ENCODE measurements at regions not wholly inside any gene's neighbourhood (a gene's known extent, or its start where the extent isn't known, plus 50 kb on each side); places are given as distances from the start of the nearest gene placed in this dataset.

- H3K4me1 ChIP-seq (ENCODE audit: control insufficient read depth, extremely low read depth, insufficient read depth, low read length) = no peaks in the 10 kb centered on the region
- DNase-seq (ENCODE audit: low read depth, low spot score) (no peak), FAIRE-seq (no peak)
- H3K9me3 ChIP-seq (ENCODE audit: control insufficient read depth, low read depth, low read length) = no peaks in the 10 kb centered on the region
- no peak for TF ChIP-seq CTCF (optimal IDR thresholded peaks at IDR 0.05 in 1 of 3, IDR thresholded peaks at IDR 0.05 in 1 of 3, conservative IDR thresholded peaks at IDR 0.05 in 1 of 3; ENCODE audit: extremely low read depth in 1 of 3, insufficient read depth in 2 of 3, low read length in 3 of 3)
- no peak overlapping the region for H3K27ac ChIP-seq (ENCODE audit: control insufficient read depth, insufficient read depth, low read length)
- no peak overlapping the region for H3K4me3 ChIP-seq (ENCODE audit: control insufficient read depth in 2 of 3, extremely low read depth in 1 of 3, insufficient read depth in 2 of 3, low read depth in 1 of 3, low read length in 3 of 3)
- no peaks in the 10 kb centered on the region for H3K9me1 ChIP-seq (ENCODE audit: control insufficient read depth, extremely low read depth, insufficient read depth, low read length)
- H2AFZ ChIP-seq (ENCODE audit: control insufficient read depth, low read length) = no peak overlapping the region
- no peak overlapping the region for H3K9ac ChIP-seq (ENCODE audit: control insufficient read depth, extremely low read depth, insufficient read depth, low read length)
- H3K79me2 ChIP-seq (ENCODE audit: control insufficient read depth, insufficient read depth, low read length) = no peaks in the 10 kb centered on the region
- H4K20me1 ChIP-seq (ENCODE audit: control insufficient read depth, extremely low read depth, insufficient read depth, low read length) = peaks cover 4% of the 10 kb centered on the region
- no peaks in the 10 kb centered on the region for H3K36me3 ChIP-seq (ENCODE audit: control insufficient read depth in 2 of 2, extremely low read depth in 1 of 2, insufficient read depth in 2 of 2, low read length in 2 of 2)
- dilution Hi-C loops (cut with MboI; ENCODE audit: extremely low pct_ligation_motif_present, low sequenced_read_pairs) = no loop called here
- H3K27me3 ChIP-seq (ENCODE audit: control insufficient read depth, extremely low read depth, insufficient read depth, low read length) = peaks cover 39% of the 10 kb centered on the region
- no peak overlapping the region for H3K4me2 ChIP-seq (ENCODE audit: control insufficient read depth, extremely low read depth, insufficient read depth, low read depth, low read length)
Observed at GRCh38 chr9:126149661-126150060, 177.0 kb upstream of the MVB12B start.

- Histone ChIP-seq H3K36me3 (ENCODE audit: control insufficient read depth in 2 of 2, extremely low read depth in 1 of 2, insufficient read depth in 2 of 2, low read length in 2 of 2) (no peaks in the 10 kb centered on the region), H3K79me2 (ENCODE audit: control insufficient read depth, insufficient read depth, low read length) (no peaks in the 10 kb centered on the region), H3K4me2 (ENCODE audit: control insufficient read depth, extremely low read depth, insufficient read depth, low read depth, low read length) (no peak overlapping the region), H2AFZ (ENCODE audit: control insufficient read depth, low read length) (no peak overlapping the region), H3K27ac (ENCODE audit: control insufficient read depth, insufficient read depth, low read length) (no peak overlapping the region), H3K4me1 (ENCODE audit: control insufficient read depth, extremely low read depth, insufficient read depth, low read length) (no peaks in the 10 kb centered on the region), H3K4me3 (ENCODE audit: control insufficient read depth in 2 of 3, extremely low read depth in 1 of 3, insufficient read depth in 2 of 3, low read depth in 1 of 3, low read length in 3 of 3) (no peak overlapping the region), H4K20me1 (ENCODE audit: control insufficient read depth, extremely low read depth, insufficient read depth, low read length) (peaks cover 4% of the 10 kb centered on the region), H3K27me3 (ENCODE audit: control insufficient read depth, extremely low read depth, insufficient read depth, low read length) (peaks cover 34% of the 10 kb centered on the region), H3K9ac (ENCODE audit: control insufficient read depth, extremely low read depth, insufficient read depth, low read length) (no peak overlapping the region), H3K9me1 (ENCODE audit: control insufficient read depth, extremely low read depth, insufficient read depth, low read length) (no peaks in the 10 kb centered on the region), H3K9me3 (ENCODE audit: control insufficient read depth, low read depth, low read length) (no peaks in the 10 kb centered on the region)
- FAIRE-seq = no peak
- TF ChIP-seq CTCF (optimal IDR thresholded peaks at IDR 0.05 in 1 of 3, IDR thresholded peaks at IDR 0.05 in 1 of 3, conservative IDR thresholded peaks at IDR 0.05 in 1 of 3; ENCODE audit: extremely low read depth in 1 of 3, insufficient read depth in 2 of 3, low read length in 3 of 3) (no peak), EZH2 (IDR thresholded peaks at IDR 0.05; ENCODE audit: low read length) (no peak)
- no peak for DNase-seq (ENCODE audit: low read depth, low spot score)
- dilution Hi-C loops (cut with MboI; ENCODE audit: extremely low pct_ligation_motif_present, low sequenced_read_pairs) = no loop called here
Observed at GRCh38 chr9:126150411-126151030, 176.1 kb upstream of the MVB12B start.
